ENCODE measurements at regions not wholly inside any gene's neighbourhood (a gene's known extent, or its start where the extent isn't known, plus 50 kb on each side); places are given as distances from the start of the nearest gene placed in this dataset.

DNA sequence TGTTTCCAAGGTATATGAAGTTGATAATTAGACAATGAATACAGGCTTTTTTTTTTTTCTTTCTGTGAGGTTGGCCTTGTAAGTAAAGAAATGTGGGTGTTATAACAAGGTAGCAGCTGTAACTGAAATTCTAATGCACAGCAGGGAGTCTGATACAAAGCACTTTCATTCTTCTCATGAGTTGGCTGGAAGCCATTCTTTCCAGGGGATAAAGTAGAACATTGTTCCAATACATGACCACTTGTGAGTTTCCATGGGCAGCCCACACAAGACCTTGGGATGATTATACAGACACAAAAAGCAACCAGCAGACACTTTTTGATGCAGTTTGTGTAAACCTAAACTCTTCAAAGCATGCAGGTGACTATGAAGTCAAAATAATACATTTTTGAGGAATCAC, 1785.9 kb upstream of the WWC1 start:
- DNase-seq: no peak

DNA sequence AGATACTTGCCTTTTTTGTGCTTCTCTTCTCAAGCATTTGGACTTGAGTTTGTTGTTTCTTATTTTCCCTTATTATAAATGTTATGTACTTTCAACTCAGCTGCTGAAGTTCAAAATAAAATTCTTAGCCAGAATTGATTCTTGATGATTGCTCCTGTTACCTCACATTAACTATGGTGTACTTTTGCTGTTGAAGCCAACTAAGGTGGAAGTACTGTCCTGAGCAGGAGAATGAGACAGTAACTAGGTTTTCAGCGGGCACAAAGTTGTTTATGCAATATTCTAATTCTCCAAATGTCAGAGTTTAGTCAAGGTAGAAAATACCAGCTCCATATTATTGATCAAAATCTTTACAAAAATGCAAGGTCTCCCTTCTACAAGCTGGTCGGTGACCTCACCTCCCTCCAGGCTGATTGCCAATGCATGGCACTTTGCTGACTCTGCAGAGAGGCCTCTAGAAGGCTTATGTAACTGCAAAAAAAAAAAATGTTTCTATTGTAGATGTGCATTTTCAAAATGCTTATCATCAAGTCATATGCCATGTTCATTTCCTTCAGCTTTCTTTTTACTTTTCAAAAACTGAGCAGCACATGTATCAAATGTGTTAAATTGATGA, 1783.5 kb upstream of the WWC1 start:
- no peak for DNase-seq

DNA sequence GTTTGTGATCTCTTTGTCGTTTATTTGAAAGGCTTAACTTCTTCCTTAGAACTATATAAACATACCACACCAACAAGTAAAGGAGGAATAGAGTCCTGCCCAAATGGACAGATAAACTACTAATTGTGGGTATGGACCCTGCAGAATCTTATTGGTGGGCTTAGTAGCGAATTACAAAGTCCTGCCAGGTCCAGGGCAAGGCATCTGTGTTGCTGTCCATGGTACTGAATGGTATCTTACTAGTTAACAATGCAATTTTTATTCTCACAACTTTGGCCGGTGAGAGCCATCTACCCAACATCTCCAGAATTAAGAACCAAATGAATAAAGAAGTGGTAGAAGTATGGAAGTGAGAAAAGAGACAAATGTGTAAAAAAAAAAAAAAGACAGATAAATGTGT, 1782.4 kb upstream of the WWC1 start:
- DNase-seq: no peak

DNA sequence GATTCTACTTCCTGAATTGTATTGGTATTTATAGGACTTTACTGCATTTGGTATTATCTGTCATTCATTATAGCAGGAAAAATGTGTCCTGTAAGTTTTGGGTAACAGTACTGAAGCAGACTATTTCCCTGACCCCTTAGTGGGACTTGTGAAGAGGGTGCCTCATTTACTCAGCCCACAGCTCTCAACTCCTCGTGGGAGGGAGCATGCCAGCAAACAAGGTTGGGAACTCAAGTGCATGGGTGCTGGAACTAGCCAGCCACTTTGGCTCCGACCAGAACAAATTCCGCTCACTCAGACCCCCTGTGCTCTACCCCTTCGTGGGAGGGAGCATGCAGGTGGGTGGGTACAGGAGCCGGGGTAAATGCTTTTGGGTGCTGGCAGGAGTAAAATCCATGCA, 1773.5 kb upstream of the WWC1 start:
- no peak for DNase-seq

DNA sequence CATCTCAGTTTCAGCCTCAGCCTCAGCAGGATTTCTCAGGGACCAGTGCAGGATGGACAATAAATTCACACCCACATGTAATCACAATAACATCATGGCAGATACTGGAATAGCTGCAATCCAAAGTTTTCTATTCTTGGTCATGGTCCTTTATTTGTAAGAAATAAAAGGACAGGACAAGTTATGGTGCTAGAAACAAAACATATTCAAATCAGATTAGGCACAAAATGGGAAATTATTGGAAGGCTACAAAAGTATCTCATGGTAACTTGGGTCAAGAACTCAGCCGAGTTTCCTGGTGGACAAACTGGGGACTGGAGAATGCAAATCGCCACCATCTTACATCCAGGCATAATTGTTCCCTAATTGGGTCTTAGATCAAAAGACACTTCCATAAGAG, 1768.2 kb upstream of the WWC1 start:
- DNase-seq: no peak

DNA sequence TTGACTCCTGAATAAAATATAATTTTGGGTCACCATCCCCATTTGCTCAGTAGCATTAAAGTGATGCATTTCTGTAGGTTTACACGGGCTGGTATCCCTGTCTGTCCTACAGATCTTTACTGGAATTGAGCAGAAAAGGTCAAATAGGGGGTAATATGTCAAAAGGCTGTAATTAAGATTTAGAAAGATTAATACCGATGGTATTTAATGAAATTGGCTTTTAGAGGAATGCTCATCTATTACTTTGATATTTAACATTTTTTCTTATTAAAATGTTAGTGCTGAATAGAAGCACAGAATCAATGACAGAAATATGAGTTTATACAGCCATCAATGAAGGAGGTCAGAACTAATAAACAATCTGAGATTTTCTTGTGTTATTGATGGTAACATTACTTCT, 1762.2 kb upstream of the WWC1 start:
- DNase-seq: no peak

DNA sequence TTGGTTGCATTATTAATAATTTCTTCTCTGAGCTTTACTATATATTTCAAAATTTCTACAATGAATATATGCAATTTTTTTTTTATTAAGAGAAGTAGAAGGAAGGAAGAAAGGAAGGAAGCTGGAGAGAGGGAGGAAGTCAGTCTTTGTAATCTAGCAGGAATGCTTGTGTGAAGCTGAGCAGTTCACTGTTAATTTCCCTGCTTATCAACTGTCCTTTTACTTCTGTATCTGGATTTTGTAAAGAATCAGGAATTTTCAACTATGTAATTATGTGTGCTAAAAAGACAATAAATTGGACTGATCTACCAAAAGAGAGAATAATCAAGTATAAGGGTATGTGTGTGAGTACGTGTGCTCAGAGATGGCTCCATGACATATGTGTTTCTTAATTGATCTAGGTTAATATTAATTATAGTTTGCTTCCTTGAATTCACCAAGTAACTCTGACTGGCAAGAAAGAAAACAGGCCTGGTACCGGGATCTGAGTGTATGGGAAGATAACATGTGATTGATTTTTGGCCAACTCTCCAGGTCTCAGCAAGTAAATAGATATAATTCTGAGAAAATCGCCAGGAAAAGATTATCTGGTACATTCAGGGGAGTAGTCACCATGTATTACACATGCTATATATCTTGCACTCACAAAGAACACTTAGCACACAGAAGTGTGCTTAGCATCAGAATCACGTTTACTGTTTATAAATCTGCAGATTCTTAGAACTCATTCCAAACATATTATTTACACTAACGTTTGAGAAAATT, 1758.8 kb upstream of the WWC1 start:
- no peak for DNase-seq

DNA sequence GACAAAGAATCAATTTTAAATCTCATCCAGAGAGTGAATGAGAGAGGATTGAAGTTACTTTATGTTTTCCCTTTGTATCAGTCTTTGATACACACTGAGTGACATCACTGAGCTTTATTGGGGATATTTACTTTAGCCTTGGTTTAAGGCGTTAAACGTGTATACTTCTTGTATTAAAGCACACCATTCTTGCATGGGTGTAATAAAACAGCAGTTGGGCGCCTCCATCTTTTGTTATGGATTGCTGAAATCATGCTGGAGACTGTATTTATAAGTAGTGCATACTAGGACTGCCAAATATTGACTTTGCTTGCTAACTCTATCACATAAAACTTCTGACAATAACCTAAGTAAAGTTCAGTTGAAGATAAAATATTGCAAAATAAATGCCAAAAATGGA, 1755.8 kb upstream of the WWC1 start:
- DNase-seq: no peak

DNA sequence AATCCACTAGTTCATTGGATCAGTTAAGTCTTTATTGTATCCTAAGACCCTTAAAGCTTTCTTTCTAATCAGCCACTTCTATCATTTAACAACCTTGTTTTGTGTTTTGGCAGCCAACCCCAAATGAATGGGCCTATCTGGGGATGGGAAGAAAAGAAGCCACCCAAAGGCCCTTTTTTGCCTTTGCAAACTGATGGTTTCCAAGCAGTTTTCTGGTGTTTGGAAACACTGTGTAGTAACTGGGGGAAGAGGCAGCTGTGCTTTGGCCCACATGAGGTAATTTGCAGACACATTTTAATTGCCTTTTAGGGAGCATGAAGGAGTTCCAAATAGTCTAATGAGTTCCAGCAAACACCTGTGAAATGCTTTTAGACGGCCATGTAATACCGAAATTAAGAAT, 1751.3 kb upstream of the WWC1 start:
- no peak for DNase-seq

DNA sequence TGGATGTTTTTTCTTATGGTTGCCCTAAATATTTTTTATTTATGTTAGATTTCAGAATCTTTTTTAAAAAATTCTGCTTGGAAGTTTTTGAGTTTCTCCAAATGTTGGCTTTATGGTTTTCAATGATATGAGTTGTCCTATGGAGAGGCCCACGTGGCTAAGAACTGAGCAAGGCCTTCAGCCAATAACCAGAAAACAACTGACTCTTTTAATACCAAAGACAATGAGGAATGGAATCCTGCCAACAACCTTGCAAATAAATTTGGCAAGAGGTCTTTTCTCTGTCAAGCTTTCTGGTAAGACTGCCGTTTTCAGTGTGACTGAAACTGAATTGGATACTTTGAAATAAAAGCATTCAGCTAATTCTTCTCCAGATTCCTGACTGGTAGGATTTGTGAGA, 1740.1 kb upstream of the WWC1 start:
- no peak for DNase-seq

DNA sequence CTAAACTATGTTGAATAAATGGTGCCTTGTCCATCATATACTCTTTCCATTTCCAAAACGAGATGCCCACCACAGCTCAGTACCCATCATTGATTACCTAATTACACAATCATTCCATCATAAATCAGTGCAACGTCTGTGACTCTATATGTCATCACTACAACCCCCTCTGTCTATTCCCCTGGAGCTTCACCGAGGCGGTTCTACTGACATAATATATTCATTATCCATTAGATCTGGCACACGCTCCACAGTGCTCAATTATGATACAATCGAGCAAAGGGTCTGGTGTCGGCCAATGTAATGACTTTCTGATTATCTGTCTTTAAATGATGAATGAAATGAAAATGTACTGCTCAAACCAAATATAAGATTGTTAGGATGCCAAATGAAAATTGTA, 1737.7 kb upstream of the WWC1 start:
- no peak for DNase-seq

DNA sequence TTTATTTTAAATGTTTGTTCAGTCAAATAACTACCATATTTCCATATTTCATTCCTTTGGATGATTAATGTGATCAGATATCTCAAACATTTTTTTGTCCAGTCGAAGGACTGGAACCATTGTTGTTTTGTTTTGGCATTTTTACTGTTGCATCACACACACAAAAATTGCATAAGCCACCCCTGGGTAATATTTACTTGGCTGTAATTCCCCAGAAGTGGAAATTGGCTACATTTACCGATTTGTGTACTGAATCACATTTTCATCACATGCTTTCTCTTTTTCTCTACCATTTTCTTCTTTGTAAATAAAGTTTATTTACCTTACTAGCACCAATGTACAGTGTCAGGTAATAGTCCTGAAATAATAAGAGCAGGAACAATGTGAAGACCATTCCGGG, 1729.7 kb upstream of the WWC1 start:
- DNase-seq: no peak

DNA sequence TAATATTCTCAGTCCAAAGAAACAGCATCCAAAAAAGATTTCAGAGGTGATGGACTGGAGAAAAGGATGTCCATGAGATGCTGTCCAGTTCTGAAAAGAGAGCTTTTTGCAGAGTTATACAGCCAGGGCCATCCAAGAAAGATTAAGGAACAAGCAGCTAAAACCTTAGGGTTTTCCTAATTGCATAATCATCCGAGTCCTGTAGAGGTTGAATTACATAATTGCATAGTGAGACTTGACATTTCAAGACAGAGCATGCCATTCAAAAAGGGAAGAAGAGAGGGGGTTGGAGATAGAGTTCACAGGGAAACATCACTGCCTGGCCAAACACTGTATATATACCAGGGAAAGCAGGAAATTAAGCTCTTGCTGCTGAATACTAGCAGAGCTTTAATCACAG, 1729.2 kb upstream of the WWC1 start:
- DNase-seq: no peak

DNA sequence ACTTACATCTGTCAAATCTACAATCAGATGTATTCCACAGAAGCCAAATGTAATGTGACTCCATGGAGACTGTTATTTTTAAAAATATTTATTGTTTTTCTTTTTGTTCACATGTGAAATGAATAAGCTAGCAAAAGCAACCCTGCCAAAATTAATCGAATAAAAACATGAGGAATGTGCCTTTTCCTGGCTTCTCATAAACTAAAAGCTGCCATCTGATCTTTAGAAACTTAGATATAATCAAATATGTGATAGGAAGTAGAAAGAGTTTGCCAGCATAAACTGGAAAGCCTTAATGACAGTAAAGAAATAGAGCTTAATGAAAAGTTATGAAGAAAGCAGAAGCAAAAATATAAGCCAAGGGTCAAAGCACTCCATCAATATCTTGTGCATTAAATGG, 1724.7 kb upstream of the WWC1 start:
- no peak for DNase-seq

DNA sequence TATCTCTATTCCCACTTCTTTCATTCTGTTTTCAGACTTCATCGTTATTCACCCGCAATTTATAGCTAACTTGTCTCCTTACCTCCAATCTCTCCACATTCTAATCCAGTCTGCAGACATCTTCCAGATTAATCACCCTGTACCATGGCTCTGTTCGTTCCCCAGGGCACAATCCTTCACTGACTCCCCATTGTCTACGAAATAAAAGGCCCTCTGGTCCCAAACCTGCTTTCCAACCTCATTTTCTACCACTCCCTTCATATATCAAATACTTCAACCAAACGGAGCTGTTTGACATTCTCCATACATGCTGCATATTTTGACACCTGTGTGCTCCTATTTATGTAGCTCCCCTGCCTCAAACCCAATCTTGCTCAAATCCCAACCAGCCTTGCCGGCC, 1720.6 kb upstream of the WWC1 start:
- no peak for DNase-seq

DNA sequence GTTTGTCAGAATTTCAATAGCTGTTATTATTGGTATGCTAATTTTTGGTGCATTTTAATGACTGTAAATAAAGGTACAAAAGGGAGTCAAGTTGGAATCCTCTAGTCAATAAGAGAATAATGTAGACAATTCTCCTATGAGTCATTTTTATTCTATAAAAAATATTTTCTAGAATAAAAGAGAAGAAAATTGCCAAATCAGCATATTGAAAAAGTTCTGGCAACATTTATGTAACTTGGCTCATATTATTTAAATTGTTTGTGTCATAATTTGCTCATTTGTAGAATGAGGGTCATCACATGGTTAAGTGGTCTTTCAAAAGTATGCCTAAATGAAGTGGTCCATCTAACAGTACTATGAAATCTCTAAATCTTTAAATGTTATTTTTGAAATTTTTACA, 1719.8 kb upstream of the WWC1 start:
- DNase-seq: no peak

DNA sequence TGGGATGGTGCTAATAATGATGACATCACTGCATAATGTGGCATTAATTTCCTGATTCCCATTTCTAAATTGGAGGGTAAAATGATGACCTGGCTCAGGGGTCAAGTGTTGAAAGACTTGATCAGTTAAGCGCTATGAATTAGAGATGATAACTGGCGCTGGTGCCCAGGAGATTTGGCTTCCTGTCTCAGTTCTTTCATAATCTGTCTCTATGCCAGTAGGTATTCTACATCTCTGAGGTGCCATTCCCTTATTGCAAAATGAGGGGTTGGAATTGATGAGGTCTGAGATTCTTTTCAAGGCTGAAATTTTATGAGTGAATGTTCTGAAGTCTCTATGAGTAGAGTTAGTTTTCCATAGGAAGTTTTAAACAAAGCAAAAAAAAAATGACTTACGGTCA, 1715.1 kb upstream of the WWC1 start:
- no peak for DNase-seq

DNA sequence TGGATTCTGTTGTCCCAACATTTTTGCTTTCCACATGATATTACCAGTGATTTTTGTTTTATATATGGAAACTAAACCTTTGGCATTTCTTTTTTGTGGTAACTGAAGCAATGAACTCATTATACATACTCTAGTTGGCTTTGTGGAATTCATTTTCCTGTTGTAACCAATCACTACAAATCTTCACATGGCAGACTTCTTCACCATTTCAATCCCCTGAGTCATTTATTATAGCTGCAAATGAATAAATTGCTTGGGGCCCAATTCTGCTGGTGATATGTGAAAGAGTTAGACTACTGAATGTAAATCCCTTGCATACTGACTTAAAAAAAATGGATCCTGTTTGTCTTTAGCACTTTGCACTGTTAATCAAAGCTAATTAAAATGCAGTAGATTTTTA, 1709.6 kb upstream of the WWC1 start:
- no peak for DNase-seq

DNA sequence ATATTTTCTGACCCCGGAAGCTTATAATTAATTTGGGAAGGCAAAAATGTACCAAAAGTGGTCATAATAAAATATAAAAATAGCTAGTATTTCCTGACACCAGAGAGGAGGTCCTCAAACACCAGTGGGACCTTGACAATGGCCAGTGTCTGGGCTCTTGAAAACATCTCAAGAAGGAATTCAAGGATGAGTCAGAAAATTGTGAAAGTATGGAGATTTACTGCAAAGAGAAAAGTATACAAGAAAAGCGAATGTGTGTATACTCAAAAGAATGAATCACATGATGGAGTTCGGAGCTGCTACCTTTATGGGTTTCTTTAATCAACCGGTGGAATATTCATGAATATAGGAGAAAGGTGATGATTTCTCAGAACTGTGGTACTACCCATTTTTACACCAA, 1709.0 kb upstream of the WWC1 start:
- no peak for DNase-seq

DNA sequence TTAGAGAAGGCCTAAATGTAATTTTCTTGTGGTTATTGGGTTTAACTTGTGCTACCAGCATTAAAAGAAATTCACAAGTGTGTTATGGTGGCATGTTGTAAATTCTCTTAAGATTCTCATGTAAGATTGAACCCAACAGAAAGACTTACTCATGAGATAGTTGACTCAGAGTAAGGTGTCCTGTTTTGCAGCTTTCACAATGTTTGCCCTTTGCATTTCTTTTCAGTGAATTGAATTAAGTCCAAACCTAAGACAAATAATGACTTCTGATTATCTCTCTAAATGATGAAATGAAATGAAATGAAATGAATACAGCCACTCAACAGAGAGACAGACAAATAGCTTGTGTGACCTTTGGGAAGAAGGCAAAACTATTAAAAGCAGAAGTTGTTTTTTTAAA, 1696.9 kb upstream of the WWC1 start:
- DNase-seq: no peak

DNA sequence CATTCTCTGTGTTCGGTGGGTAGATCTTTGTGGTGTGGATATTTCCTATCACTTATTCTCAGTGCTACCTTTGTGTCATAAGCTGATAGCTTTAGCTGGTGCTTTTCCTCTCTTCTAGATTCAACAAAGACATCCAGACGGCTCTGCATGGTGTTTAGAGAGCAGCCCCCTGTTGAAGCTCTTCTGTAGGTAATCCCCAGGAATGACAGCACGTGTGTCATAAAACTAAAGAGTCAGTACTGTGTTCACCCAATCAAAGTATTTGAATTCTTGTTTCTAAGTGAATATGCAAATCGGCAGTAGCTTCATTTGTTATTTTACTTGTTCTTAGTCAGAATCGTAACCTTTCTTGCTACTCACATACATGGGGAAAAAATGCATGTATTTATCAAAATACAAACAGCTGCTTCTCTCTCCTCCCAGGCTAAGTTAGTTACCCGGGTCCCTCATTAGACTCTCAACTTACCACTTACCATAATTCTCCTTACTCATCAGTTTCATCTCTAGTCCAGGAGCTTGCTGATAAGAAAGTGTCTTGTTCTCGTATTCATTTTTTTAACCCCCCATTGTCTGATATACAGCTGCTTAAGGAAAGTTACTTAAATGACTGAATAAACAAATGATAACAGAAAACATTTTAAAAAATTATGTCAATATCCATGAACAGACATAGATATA, 1696.0 kb upstream of the WWC1 start:
- DNase-seq: no peak

DNA sequence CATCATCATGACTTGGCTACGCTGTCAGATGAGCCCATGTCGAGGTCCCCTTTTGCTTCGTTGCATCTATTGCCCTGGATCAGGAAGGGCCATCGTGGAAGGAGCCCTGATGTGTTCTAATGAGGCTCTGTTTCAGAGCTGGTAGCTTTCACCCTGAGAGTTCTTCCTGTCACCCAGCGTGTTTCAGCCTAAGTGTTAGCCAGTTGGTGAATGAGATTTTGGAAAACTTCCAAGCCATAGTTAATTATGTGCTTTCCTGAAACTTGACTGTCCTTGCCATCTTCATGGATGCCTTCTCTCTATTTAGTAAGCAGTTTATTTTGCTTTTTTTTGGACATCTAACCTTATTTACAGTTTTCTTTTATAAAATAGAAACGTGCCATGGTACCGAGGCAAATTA, 1695.4 kb upstream of the WWC1 start:
- DNase-seq: no peak

DNA sequence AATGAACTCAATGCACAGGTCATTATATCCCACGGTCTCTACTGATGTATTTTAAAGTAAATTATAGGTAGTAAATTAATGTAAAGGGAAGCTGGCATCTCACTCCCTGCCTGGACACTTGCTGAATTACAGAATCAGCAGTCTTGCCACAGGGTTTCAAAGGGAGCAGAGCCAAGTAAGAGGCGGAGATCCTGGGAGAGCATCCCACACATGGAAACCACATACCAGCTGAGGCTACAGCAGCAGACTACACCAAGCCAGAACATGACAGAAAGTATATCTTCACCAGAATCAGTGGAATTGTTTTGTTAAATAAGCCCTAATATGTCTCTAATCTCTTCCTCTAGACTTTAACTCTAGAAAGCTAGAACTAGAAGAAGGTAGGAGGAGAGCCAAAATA, 1689.2 kb upstream of the WWC1 start:
- no peak for DNase-seq

DNA sequence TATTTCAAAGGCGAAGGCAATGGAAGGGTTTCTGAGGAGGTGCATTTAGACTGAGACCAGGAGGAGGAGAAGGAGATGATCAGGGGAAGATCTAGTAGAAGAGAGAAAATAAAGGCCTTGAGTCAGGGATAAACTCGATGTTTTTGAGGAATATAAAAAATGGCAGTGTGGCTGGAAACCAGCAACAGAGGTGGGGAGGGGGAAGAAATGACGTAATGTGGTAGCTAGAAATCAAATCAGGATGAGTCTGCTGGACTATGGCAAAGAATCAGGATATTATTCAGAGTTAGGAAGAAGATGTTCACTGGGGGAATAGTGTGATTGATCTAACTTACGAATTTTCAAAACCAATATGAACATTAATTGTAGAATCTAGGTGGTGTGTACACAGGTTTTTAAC, 1673.9 kb upstream of the WWC1 start:
- DNase-seq: no peak

DNA sequence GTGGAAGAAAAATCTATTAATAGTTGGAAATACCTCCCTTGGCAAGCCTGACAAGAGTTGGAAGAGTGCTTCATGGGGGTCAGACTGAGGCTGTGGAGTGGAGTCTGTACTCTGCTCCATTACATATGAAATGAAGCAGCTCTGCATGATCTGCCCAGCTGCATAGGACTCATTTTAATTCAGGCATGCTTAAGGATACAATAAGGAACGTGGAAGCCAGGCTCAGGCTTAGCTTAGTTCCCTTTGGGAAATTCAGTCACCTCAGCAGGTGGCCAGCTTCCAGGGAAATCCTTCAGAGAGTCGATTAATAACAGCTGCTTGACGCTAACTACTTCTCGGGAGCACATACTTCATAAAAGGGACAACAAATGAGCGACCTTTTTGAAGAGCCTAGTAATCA, 1672.9 kb upstream of the WWC1 start:
- no peak for DNase-seq
